ENCODE measurements at regions not wholly inside any gene's neighbourhood (a gene's known extent, or its start where the extent isn't known, plus 50 kb on each side); places are given as distances from the start of the nearest gene placed in this dataset.

DNA sequence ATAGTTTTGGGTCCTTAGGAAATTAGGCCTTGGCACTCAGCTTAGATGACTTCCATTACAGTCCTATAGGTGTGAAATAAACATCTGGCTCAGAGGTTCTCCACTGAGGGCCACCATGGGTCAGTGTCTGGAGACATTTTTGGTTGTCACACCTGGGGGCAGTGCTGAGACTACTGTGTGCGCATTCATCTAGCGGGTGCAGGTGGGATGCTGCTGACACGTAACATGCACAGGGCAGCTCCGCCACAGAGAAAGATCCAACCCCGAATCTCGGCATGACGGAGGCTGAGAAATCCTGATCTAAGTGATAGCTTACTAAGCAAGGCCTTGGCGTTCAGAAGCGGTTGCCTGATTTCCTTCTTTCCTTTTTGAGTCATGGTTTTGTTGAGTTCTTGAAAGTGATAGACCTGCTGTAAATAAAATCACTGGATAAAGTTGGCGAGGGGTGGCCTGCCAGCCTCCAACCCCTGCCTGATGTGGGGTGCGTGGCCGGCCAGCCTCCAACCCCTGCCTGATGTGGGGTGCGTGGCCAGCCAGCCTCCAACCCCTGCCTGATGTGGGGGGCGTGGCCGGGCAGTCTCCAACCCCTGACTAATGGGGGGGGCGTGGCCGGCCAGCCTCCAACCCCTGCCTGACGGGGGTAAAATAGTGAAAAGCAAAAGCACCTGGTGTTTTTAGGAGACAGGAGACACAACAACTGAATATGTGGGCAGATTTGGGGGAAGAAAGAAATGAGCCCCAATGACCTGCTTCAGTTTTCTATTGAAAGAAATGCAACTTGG, 158.1 kb downstream of the CDH26 start:
- TF ChIP-seq, protein P1, sequence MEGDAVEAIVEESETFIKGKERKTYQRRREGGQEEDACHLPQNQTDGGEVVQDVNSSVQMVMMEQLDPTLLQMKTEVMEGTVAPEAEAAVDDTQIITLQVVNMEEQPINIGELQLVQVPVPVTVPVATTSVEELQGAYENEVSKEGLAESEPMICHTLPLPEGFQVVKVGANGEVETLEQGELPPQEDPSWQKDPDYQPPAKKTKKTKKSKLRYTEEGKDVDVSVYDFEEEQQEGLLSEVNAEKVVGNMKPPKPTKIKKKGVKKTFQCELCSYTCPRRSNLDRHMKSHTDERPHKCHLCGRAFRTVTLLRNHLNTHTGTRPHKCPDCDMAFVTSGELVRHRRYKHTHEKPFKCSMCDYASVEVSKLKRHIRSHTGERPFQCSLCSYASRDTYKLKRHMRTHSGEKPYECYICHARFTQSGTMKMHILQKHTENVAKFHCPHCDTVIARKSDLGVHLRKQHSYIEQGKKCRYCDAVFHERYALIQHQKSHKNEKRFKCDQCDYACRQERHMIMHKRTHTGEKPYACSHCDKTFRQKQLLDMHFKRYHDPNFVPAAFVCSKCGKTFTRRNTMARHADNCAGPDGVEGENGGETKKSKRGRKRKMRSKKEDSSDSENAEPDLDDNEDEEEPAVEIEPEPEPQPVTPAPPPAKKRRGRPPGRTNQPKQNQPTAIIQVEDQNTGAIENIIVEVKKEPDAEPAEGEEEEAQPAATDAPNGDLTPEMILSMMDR (conservative IDR thresholded peaks at IDR 0.05), result no peak
- no peak for TF ChIP-seq ZFX (IDR thresholded peaks at IDR 0.05)
- H3K27ac ChIP-seq, result peak overlapping the region; percentile 4; the same call in 1 of the 2 replicates

DNA sequence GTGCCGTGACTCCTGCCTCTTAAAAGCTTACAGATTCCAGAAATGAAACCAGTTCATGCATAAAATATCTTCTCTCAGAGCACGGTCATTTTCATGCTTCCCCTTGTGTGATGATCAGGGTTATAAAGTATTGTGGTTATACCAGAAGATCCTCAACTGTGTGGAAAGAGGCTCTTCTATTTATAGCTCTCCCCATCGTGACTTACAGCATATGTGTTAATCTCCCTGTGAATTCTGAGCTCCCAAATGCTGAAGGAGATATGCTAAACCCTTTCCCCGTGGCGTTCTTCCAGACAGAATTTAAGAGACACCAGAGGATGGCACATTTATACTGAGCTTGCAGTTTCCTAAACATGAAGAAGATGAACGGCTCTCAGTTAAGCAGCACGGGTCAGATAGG, 158.8 kb downstream of the CDH26 start:
- no peak overlapping the region for H3K27ac ChIP-seq
- no peak for TF ChIP-seq ZFX (IDR thresholded peaks at IDR 0.05)
- TF ChIP-seq, protein P1 (conservative IDR thresholded peaks at IDR 0.05), result no peak

DNA sequence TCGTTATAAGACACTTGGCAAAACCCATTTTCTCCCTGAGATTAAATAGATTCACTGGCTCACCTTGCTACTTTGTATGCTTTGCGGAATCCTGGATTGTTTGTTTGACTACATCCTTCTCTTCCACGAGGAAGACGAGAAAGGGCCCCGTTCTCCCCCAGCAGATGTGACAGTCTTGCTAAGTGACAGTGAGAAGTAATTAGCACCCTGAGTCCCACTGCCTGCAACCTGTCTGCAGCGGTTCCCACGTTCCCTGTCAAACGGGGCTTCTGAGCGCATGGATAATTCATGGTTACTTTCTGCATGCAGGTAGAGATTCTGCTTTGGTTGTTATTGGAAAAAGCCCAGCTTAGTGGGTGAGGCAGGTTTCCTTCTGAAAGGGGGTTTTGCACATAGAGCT, 163.7 kb downstream of the CDH26 start:
- H3K27ac ChIP-seq, result no peak overlapping the region
- TF ChIP-seq, protein P1 (conservative IDR thresholded peaks at IDR 0.05), result no peak
- no peak for TF ChIP-seq ZFX (IDR thresholded peaks at IDR 0.05)

DNA sequence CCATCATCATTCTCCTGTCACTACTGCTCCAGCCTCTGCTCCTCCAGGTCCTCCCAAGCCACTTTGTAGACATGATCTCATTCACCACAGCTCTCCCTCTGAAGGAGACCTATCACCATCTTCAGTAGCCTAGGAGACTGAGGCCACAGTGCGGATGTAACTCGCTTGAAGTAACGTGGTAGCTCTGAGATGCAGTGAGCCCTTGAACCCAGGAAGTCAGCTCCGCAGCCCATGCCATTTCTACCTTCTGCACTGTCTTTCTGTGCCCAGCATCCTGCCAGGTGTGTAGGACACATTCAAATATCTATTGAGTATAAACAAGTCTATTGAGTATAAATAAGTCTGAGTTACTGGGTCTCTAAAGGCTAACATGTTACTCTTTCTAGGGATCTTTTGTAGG, 164.4 kb downstream of the CDH26 start:
- TF ChIP-seq, protein P1 (conservative IDR thresholded peaks at IDR 0.05), result no peak
- no peak for TF ChIP-seq ZFX (IDR thresholded peaks at IDR 0.05)
- no peak overlapping the region for H3K27ac ChIP-seq

DNA sequence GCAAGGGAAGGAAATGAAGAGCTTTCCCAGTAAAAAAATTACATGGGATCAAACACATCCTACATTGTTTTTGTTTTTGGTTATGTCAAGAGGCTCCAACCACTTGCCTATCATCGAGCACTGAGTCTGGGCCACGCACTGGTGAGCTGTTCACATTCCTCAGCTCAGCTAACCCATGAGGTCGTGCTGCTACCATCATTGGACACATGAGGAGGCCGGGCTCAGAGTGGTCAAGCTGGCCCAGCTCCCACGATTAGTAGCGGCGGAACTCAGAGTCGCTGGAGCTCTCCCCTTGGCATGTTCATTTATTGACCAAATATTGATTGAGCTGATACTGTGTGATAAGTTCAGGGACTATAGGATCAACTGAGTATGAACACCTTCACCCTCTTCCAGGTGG, 164.9 kb downstream of the CDH26 start:
- no peak overlapping the region for H3K27ac ChIP-seq
- TF ChIP-seq ZFX (IDR thresholded peaks at IDR 0.05), result no peak
- TF ChIP-seq, protein P1 (conservative IDR thresholded peaks at IDR 0.05), result no peak

DNA sequence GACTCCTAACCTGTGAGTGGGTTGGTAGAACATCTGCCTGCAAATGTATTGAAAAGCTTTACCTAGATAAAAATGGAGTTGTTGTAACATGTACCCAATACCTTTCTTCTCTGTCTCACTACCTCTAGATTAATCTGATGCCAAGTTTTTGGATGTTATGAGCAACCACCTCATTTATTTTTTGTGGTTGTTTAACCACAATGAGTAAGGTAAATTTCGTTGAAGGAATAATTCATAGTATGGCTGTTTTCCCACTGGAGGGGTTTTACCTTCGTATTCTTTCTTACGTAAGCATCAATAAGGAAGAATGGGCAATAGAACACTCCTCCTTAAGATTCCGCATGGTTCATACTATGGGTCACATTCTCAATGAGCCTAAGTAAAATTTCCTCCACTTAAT, 165.4 kb downstream of the CDH26 start:
- TF ChIP-seq, protein P1 (conservative IDR thresholded peaks at IDR 0.05), result no peak
- TF ChIP-seq ZFX (IDR thresholded peaks at IDR 0.05), result no peak
- H3K27ac ChIP-seq, result no peak overlapping the region

DNA sequence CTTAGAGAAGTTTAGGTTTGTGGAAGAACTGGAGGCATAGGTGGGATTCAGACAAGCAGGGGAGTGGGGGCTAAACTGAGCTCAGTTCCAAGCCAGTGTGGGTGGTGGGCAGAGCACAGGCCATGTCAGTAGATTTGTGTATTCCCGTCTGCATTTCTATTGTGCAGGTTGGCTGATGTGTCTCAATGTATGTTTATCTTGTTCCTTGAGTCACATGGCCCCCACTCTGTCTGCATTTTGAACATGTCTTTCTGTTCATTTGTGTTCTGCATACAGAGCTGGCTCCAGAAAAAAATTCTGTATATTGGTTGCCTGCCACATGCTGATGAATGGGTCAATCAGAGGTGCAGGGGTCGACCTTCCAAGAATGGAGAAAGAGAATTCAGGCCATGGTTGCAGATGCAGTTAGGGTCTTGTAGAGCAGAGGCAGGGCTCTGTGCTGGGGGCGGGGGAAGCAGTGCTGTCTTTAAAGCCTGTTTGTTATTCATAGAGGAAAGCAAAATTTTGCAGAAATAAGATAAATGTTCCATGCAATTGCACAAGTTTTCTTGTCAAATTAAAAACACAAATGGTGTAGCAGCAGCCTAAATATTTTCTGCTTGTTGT, 166.7 kb downstream of the CDH26 start:
- TF ChIP-seq ZFX (IDR thresholded peaks at IDR 0.05), result no peak
- TF ChIP-seq, protein P1 (conservative IDR thresholded peaks at IDR 0.05), result no peak
- no peak overlapping the region for H3K27ac ChIP-seq
